Kidney (tissue), 13 donors: ENCODE measurements at regions not wholly inside any gene's neighbourhood (a gene's known extent, or its start where the extent isn't known, plus 50 kb on each side); places are given as distances from the start of the nearest gene placed in this dataset.

Experiments used
- DNase-seq, 5 donors: peaks; one replicate each; pipeline ENCODE4 v3.0.0-alpha.2; 2013 to 2020
- FAIRE-seq: peaks from 2 replicates; lab custom pipeline; 2012; peaks lifted over from hg19 to GRCh38; lab: Jason Lieb, UNC
- H3K27ac ChIP-seq, 2 donors: one replicate each; pipeline ENCODE4 v1.7.0; 2013; ENCODE audit warnings: low read depth in 2 of 2, low read length in 2 of 2, inconsistent platforms in 1 of 2
- H3K27me3 ChIP-seq: one replicate; pipeline ENCODE4 v1.7.1; 2013; ENCODE audit warnings: low read length, inconsistent platforms; ENCODE audit not compliant: control insufficient read depth, insufficient read depth
- H3K36me3 ChIP-seq, 3 donors: one replicate each; pipeline versions ENCODE4 v1.7.0 to v1.7.1; 2013; ENCODE audit warnings: low read length in 3 of 3, control low read depth in 1 of 3, inconsistent platforms in 1 of 3; ENCODE audit not compliant: insufficient read depth in 3 of 3, control insufficient read depth in 2 of 3
- H3K4me1 ChIP-seq, 3 donors: one replicate each; pipeline versions ENCODE4 v1.7.0 to v1.7.1; 2013; ENCODE audit warnings: low read length in 3 of 3, inconsistent platforms in 1 of 3, low read depth in 1 of 3; ENCODE audit not compliant: control insufficient read depth in 2 of 3, insufficient read depth in 2 of 3
- H3K4me3 ChIP-seq, 3 donors: one replicate each; pipeline versions ENCODE4 v1.7.0 to v1.8.1; 2013; ENCODE audit warnings: low read length in 3 of 3, control low read depth in 1 of 3, inconsistent platforms in 1 of 3
- H3K9ac ChIP-seq, 3 donors: one replicate each; pipeline versions ENCODE4 v1.7.0 to v1.7.1; 2013; ENCODE audit warnings: low read length in 3 of 3, control low read depth in 1 of 3, inconsistent platforms in 1 of 3
- H3K9me3 ChIP-seq, 3 donors: one replicate each; pipeline versions ENCODE4 v1.7.0 to v1.7.1; 2013; ENCODE audit warnings: low read length in 3 of 3, control low read depth in 1 of 3, inconsistent platforms in 1 of 3; ENCODE audit not compliant: control insufficient read depth in 2 of 3, insufficient read depth in 1 of 3
- CTCF ChIP-seq: IDR thresholded peaks from 3 replicates; pipeline ENCODE4 v1.5.1; 2012; ENCODE audit warnings: mild to moderate bottlenecking, moderate library complexity, borderline replicate concordance; ENCODE audit not compliant: insufficient read depth; ENCODE audit errors: extremely low read depth
- intact Hi-C: fragments of 100-400 bp; cut with DNase I; formaldehyde crosslinking; loops from one replicate; pipeline ENCODE4 v1.11.1; 2022
- donor health status: control.
- donor health status: control.
- donor health status: control.
- donor health status: control.
- donor health status: control.
- donor health status: DM: yes; HTN: yes; CAD: no.
- donor health status: Normal renal cell carcinoma (clear cell type).

DNA sequence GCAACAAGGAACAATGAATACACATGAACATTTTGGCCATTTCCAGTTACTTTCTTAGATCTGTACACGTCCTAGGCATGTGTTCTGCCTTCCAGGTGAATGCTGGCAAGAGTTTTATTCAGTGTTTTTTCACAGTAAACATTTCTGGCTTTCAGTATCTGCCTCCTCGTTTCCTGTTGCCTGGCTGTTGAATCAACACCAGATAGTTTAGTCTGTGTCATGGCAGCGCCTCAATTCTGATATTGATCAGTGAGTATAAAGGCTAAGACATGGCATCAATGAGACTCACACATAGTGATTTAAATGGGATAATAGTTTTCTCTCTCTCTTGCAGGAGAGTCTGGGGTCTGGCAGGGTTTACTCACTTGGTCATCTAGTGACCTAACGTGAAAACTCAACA is 266.9 kb upstream of the SLCO3A1 start:
- FAIRE-seq, result no peak
- no peak for DNase-seq
- intact Hi-C loops, result no loop called here

DNA sequence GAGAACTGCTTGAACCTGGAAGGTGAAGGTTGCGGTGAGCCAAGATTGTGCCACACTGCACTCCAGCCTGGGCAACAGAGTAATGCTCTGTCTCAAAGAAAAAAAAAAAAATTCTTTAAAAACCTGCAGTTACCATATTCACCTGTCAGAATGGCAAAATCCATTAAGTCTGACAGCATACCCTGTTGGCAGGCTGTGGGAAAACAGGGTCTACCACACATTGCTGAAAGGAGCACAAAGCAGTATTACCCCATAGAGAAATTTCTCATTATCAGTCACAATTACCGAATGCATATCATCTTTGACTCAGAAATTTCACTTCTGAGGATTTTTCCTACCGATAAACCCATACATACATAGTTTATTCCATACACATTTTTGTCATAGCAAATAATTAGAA is 264.1 kb upstream of the SLCO3A1 start:
- Histone ChIP-seq H3K27ac (no peak overlapping the region), H3K9ac (no peak overlapping the region), H3K27me3 (no peaks in the 10 kb centered on the region), H3K4me1 (no peaks in the 10 kb centered on the region), H3K4me3 (no peak overlapping the region), H3K9me3 (no peaks in the 10 kb centered on the region), H3K36me3 (no peaks in the 10 kb centered on the region)
- TF ChIP-seq CTCF, result no peak
- intact Hi-C loops, result no loop called here
- DNase-seq (no peak), FAIRE-seq (no peak)

More for the DNA sequence above, 266.9 kb upstream of the SLCO3A1 start:
- Histone ChIP-seq H3K9ac (no peak overlapping the region), H3K4me3 (no peak overlapping the region), H3K9me3 (no peaks in the 10 kb centered on the region), H3K27ac (no peak overlapping the region), H3K36me3 (no peaks in the 10 kb centered on the region), H3K27me3 (no peaks in the 10 kb centered on the region), H3K4me1 (no peaks in the 10 kb centered on the region)
- TF ChIP-seq CTCF, result no peak

DNA sequence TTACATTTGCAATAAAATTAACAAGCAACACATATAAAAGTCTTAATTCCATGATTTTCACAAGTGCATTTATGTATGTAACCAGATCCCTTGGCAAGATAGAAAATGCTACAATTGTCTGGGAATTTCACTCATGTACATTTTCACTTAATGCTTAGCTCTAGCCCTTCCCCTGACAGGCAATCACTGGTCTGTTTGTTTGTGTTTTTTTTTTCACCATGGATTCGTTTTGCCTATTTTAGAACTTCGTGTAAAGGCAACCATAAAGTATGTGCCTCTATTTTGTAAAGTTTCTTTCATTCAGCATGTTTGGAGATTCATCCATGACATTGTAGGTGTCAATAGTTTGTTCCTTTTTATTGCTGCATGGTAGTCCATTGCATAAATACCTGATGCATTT is 260.9 kb upstream of the SLCO3A1 start:
- FAIRE-seq (no peak), DNase-seq (no peak)
- TF ChIP-seq CTCF, result no peak
- no peak overlapping the region for H3K9ac ChIP-seq
- no peaks in the 10 kb centered on the region for H3K36me3 ChIP-seq
- intact Hi-C loops, result no loop called here
- H3K9me3 ChIP-seq, result no peaks in the 10 kb centered on the region
- no peaks in the 10 kb centered on the region for H3K27me3 ChIP-seq
- no peak overlapping the region for H3K4me3 ChIP-seq
- no peak overlapping the region for H3K27ac ChIP-seq
- no peaks in the 10 kb centered on the region for H3K4me1 ChIP-seq

- no peaks in the 10 kb centered on the region for H3K27me3 ChIP-seq
- intact Hi-C loops, result no loop called here
Measured at GRCh38 chr15:91593067-91593466, 260.4 kb upstream of the SLCO3A1 start.

More at GRCh38 chr15:91593067-91593466, 260.4 kb upstream of the SLCO3A1 start:
- no peak for DNase-seq
- Histone ChIP-seq H3K9me3 (no peaks in the 10 kb centered on the region), H3K36me3 (no peaks in the 10 kb centered on the region), H3K4me3 (no peak overlapping the region), H3K27ac (no peak overlapping the region), H3K4me1 (no peaks in the 10 kb centered on the region), H3K9ac (no peak overlapping the region)
- FAIRE-seq, result no peak
- TF ChIP-seq CTCF, result no peak
